ENCODE measurements at regions not wholly inside any gene's neighbourhood (a gene's known extent, or its start where the extent isn't known, plus 50 kb on each side); places are given as distances from the start of the nearest gene placed in this dataset.

DNA sequence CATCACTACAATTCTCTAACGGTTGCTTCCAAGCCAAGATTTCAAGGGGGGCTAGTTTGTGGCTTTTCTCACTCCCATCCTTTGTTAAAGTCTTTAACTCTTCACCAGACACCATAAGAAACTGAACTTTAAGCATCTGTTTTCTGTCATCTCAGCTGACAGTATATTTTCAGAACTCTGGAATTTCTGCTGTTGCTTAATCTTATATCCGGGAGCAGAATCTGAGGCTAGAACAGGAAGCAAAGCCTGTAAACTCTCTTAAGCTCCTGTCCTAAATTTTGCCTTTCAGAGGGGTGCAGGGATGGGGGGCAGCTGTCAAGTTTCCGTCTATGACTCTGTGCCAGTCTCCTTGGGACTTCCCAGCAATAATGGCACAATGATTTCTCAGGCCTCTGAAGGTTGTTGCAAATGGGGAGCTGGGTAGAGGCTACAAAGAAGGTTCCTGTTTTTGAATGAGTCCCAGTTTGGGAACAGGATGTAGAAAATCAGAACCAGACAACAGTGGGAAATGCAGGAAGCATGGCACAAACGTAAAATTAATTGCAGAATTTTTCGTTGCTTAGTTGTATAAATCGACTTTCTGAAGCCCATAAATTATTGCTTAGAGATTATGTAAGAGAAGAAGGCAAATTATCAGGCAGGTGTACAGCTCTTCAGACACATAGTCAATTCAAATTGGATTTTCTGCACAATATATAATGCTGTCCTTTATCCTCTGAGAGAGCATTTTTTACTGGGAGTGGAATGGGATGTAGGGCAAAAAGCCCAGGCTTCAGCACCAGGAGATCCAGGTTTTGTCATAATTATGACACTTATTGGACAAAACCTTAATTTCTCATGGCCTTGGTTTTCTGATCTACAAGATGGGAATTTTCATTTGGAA lies 430.9 kb downstream of the DMAC1 start:
- TF ChIP-seq ZNF567 (CRISPR knock-in tag; IDR thresholded peaks at IDR 0.05; ENCODE audit: borderline replicate concordance) (no peak), HNRNPK (IDR thresholded peaks at IDR 0.05; ENCODE audit: low read depth, low read length, poor library complexity, severe bottlenecking) (no peak), ATM (IDR thresholded peaks at IDR 0.05; ENCODE audit: borderline replicate concordance) (no peak)
- TF ChIP-seq, protein P1, sequence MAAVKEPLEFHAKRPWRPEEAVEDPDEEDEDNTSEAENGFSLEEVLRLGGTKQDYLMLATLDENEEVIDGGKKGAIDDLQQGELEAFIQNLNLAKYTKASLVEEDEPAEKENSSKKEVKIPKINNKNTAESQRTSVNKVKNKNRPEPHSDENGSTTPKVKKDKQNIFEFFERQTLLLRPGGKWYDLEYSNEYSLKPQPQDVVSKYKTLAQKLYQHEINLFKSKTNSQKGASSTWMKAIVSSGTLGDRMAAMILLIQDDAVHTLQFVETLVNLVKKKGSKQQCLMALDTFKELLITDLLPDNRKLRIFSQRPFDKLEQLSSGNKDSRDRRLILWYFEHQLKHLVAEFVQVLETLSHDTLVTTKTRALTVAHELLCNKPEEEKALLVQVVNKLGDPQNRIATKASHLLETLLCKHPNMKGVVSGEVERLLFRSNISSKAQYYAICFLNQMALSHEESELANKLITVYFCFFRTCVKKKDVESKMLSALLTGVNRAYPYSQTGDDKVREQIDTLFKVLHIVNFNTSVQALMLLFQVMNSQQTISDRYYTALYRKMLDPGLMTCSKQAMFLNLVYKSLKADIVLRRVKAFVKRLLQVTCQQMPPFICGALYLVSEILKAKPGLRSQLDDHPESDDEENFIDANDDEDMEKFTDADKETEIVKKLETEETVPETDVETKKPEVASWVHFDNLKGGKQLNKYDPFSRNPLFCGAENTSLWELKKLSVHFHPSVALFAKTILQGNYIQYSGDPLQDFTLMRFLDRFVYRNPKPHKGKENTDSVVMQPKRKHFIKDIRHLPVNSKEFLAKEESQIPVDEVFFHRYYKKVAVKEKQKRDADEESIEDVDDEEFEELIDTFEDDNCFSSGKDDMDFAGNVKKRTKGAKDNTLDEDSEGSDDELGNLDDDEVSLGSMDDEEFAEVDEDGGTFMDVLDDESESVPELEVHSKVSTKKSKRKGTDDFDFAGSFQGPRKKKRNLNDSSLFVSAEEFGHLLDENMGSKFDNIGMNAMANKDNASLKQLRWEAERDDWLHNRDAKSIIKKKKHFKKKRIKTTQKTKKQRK (IDR thresholded peaks at IDR 0.05; ENCODE audit: low read length) = no peak

Data from HepG2 (cell line).